Gastrocnemius medialis (tissue), 4 donors: ENCODE measurements at regions not wholly inside any gene's neighbourhood (a gene's known extent, or its start where the extent isn't known, plus 50 kb on each side); places are given as distances from the start of the nearest gene placed in this dataset.

Experiments
- ATAC-seq, 2 donors: fragments of 150-250 bp; one replicate each; pipeline ENCODE4 v1.9.1; 2016
- DNase-seq, 2 donors: peaks; one replicate each; pipeline ENCODE4 v3.0.0-alpha.2; 2019
- H3K27ac ChIP-seq, 4 donors: fragments of 200-600 bp; sonication (generic); 1 replicate in 1 of 4; 2 replicates in 3 of 4; pipeline ENCODE4 v1.5.1; 2016 to 2018; ENCODE audit warnings: mild to moderate bottlenecking in 2 of 4, moderate library complexity in 1 of 4
- H3K27me3 ChIP-seq, 3 donors: fragments of 200-600 bp; sonication (generic) in 2 of 3; 1 replicate in 1 of 3; 2 replicates in 2 of 3; pipeline versions ENCODE4 v1.5.1 to v1.6.0; 2016 to 2019; ENCODE audit warnings: mild to moderate bottlenecking in 1 of 3, moderate library complexity in 1 of 3
- H3K36me3 ChIP-seq, 2 donors: fragments of 200-600 bp; sonication (generic) in 1 of 2; one replicate each; pipeline ENCODE4 v1.5.1; 2017 to 2018
- H3K4me1 ChIP-seq, 2 donors: fragments of 200-600 bp; sonication (generic) in 1 of 2; one replicate each; pipeline ENCODE4 v1.5.1; 2016 to 2017; ENCODE audit warnings: mild to moderate bottlenecking in 2 of 2
- H3K4me3 ChIP-seq, 4 donors: fragments of 200-600 bp; sonication (generic) in 3 of 4; 1 replicate in 1 of 4; 2 replicates in 3 of 4; pipeline ENCODE4 v1.5.1; 2016 to 2019; ENCODE audit warnings: mild to moderate bottlenecking in 2 of 4
- H3K9me3 ChIP-seq, 3 donors: fragments of 200-600 bp; sonication (generic) in 2 of 3; 1 replicate in 1 of 3; 2 replicates in 2 of 3; pipeline ENCODE4 v1.5.1; 2016 to 2019
- POLR2A ChIP-seq, 2 donors: fragments of 450-650 bp; IDR thresholded peaks; one replicate each; pipeline ENCODE4 v1.6.1; 2017; ENCODE audit warnings: antibody characterized with exemption in 2 of 2, mild to moderate bottlenecking in 2 of 2, moderate library complexity in 2 of 2
- in situ Hi-C, 4 donors: fragments of 200-750 bp; cut with MboI; loops; one replicate each; pipeline versions ENCODE4 v1.15.0 to v1.8.0; 2017; ENCODE audit warnings: low sequenced_read_pairs in 4 of 4
- intact Hi-C: fragments of 100-400 bp; cut with DNase I; formaldehyde crosslinking; loops from one replicate; pipeline ENCODE4 v1.15.1; 2023; ENCODE audit warnings: low total_unique reads
- TF ChIP-seq, protein P1 (sequence below), 5 experiments: fragments of 450-650 bp in 3 of 5; fragments of 200-600 bp in 2 of 5; sonication (generic) in 2 of 5; IDR thresholded peaks in 4 of 5; conservative IDR thresholded peaks in 1 of 5; 1 replicate in 4 of 5; 2 replicates in 1 of 5; pipeline ENCODE4 v1.5.1; 2016 to 2019; ENCODE audit warnings: antibody characterized with exemption in 5 of 5, mild to moderate bottlenecking in 3 of 5, moderate library complexity in 3 of 5

DNA sequence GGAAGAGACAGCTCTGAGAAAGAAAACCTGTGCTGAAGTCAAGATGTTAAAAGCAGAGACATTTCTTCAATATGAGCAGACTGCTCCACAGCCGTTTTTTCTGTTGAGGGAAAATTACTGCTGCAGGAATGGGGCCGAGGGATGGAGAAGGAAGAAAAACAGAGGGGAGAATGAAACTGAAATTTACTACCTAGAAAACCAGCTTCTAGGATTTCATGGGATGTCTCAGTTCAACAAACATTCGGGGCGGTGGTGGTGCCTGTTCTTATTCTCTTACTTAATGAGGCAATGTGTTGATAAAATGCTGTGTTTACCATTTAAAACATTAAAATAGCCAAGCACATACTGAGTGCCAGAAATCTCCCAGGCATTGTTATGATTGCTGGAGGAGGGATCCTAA, 557.1 kb upstream of the MEX3C start:
- Histone ChIP-seq H3K4me1 (no peaks in the 10 kb centered on the region), H3K9me3 (no peaks in the 10 kb centered on the region), H3K4me3 (no peak overlapping the region), H3K36me3 (no peaks in the 10 kb centered on the region), H3K27ac (no peak overlapping the region), H3K27me3 (no peaks in the 10 kb centered on the region)
- TF ChIP-seq, protein P1, sequence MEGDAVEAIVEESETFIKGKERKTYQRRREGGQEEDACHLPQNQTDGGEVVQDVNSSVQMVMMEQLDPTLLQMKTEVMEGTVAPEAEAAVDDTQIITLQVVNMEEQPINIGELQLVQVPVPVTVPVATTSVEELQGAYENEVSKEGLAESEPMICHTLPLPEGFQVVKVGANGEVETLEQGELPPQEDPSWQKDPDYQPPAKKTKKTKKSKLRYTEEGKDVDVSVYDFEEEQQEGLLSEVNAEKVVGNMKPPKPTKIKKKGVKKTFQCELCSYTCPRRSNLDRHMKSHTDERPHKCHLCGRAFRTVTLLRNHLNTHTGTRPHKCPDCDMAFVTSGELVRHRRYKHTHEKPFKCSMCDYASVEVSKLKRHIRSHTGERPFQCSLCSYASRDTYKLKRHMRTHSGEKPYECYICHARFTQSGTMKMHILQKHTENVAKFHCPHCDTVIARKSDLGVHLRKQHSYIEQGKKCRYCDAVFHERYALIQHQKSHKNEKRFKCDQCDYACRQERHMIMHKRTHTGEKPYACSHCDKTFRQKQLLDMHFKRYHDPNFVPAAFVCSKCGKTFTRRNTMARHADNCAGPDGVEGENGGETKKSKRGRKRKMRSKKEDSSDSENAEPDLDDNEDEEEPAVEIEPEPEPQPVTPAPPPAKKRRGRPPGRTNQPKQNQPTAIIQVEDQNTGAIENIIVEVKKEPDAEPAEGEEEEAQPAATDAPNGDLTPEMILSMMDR (IDR thresholded peaks at IDR 0.05 in 4 of 5, conservative IDR thresholded peaks at IDR 0.05 in 1 of 5) = no peak
- TF ChIP-seq POLR2A (IDR thresholded peaks at IDR 0.05) = no peak
- in situ Hi-C loops = no loop called here
- intact Hi-C loops = no loop called here
- DNase-seq (no peak), ATAC-seq (no peak)

DNA sequence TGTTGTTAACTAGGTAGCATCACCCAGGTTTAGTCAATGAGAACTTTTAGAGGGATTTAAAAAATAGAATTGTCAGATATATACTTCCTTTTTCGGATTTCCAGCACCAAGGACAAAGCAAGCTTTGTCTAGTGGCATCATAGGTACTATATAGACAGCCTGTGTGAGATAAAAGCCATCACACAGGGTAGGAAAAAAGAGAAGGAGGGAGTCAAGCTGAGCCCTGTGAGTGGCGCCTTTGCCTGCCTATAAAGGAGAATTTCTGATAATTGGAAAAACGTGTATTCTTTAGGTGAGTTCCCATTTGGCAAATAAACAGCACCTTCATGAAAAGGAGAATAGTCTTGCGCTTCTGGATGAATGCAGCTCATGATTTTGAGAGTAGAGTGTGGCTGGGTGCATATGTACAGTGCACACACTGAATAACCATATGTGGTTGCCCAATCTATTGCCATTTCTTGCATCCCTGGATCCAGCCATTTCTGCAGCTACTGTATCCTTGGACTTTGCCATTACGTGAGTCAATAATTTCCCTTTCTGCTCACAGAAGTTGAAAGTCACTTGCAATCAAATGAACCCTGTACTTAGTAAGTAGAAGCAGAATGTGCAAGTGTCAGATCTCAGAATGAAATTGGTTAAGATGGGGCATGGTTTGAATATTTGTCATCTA, 559.9 kb upstream of the MEX3C start:
- no peaks in the 10 kb centered on the region for H3K36me3 ChIP-seq
- H3K27ac ChIP-seq = no peak overlapping the region
- TF ChIP-seq POLR2A (IDR thresholded peaks at IDR 0.05) = no peak
- TF ChIP-seq, protein P1 (IDR thresholded peaks at IDR 0.05 in 4 of 5, conservative IDR thresholded peaks at IDR 0.05 in 1 of 5) = no peak
- in situ Hi-C loops (no loop called here), intact Hi-C loops (no loop called here)
- ATAC-seq = no peak
- no peak overlapping the region for H3K4me3 ChIP-seq
- H3K9me3 ChIP-seq = no peaks in the 10 kb centered on the region
- H3K27me3 ChIP-seq = no peaks in the 10 kb centered on the region
- DNase-seq = no peak
- no peaks in the 10 kb centered on the region for H3K4me1 ChIP-seq

DNA sequence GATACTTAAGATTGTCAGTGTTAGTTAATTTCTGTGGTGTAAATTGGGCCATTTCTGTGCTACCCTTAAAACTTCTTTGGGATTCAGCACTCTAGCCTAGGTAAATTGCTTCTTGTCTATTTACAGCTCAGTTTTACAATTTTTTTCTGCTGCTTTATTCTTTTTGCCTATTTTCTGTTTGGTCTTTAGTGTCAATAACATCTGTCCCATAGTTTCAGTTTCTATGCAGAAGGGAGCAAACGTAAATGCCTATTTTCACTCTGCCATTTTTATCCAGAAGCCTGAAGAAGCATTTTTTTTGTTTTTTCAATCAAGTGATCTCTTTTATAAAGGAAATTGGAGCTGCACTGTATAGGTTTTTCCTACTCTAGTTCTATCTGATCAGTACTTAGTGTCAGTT, 564.9 kb upstream of the MEX3C start:
- no peak for ATAC-seq
- intact Hi-C loops = no loop called here
- H3K27ac ChIP-seq = no peak overlapping the region
- TF ChIP-seq POLR2A (IDR thresholded peaks at IDR 0.05) = no peak
- TF ChIP-seq, protein P1 (IDR thresholded peaks at IDR 0.05 in 4 of 5, conservative IDR thresholded peaks at IDR 0.05 in 1 of 5) = no peak
- H3K27me3 ChIP-seq = no peaks in the 10 kb centered on the region
- H3K9me3 ChIP-seq = no peaks in the 10 kb centered on the region
- H3K4me1 ChIP-seq = no peaks in the 10 kb centered on the region
- H3K4me3 ChIP-seq = no peak overlapping the region
- DNase-seq = no peak
- no peaks in the 10 kb centered on the region for H3K36me3 ChIP-seq
- in situ Hi-C loops = no loop called here

DNA sequence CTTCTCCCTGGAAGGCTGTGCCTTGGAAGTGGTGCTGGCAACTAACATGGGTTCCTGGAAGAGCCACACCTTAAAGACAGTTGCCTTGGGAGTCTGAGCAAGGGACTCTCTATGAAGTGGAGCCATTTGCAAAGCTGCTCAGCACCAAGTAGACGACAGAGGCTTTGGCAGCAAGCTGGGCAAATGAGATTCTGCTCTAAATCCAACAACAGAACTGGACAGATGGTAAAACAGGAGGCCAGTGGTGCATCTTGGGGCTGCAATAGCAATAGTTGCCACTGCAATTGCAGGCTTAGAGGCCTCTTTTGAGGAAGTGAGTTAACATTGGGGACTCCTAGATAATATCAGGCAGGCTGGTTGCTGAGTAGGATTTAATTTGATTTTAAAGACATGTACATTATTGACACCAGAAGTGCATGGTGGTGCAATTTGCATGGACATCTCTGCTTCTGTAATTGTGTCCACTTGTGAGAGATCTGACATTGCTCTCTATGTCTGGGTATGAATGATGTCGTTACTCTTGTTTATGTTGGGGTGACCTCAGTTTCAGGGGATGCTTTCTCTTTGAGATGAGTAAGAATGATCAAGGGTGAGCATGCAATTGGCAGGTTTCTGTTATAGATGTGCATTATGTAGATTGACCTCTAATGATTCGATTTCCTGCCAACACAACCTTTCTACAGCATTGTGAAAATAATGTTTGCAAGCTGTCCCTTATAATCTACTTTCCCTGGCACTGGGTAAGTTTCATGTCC, 568.3 kb upstream of the MEX3C start:
- ATAC-seq (no peak), DNase-seq (no peak)
- no peak for TF ChIP-seq POLR2A (IDR thresholded peaks at IDR 0.05)
- TF ChIP-seq, protein P1 (IDR thresholded peaks at IDR 0.05 in 4 of 5, conservative IDR thresholded peaks at IDR 0.05 in 1 of 5) = no peak
- Histone ChIP-seq H3K27me3 (no peaks in the 10 kb centered on the region), H3K36me3 (no peaks in the 10 kb centered on the region), H3K4me1 (no peaks in the 10 kb centered on the region), H3K4me3 (no peak overlapping the region), H3K27ac (no peak overlapping the region), H3K9me3 (no peaks in the 10 kb centered on the region)
- intact Hi-C loops (no loop called here), in situ Hi-C loops (no loop called here)
